PC-9 (cell line): ENCODE measurements at regions not wholly inside any gene's neighbourhood (a gene's known extent, or its start where the extent isn't known, plus 50 kb on each side); places are given as distances from the start of the nearest gene placed in this dataset.

Experiments used
- BruUV-seq: library from RNA; stranded (reverse); fragments of 400-500 nt; replicated peaks from 2 replicates; lab custom pipeline; 2021; lab: Mats Ljungman, UMichigan
- CTCF ChIA-PET: fragments of 300-600 bp; sonication (Branson Sonifier 250); formaldehyde crosslinking; loops from one replicate; lab custom pipeline; 2022; ENCODE audit warnings: antibody characterized with exemption; lab: Charles Lee
- POLR2A ChIA-PET: fragments of 300-600 bp; sonication (Branson Sonifier 250); formaldehyde crosslinking; loops from one replicate; lab custom pipeline; 2022; ENCODE audit warnings: antibody characterized with exemption; ENCODE audit not compliant: unreplicated experiment; lab: Charles Lee
- DNase-seq, 2 experiments: peaks; one replicate each; pipeline versions ENCODE4 v3.0.0 to v3.0.0-alpha.2; 2015 to 2022; ENCODE audit warnings: mixed read lengths in 1 of 2
- H2AFZ ChIP-seq: fragments of 200-600 bp; sonication (generic); 2 replicates; pipeline ENCODE4 v1.8.1; 2017; ENCODE audit warnings: antibody characterized with exemption
- H3F3A ChIP-seq: fragments of 200-600 bp; sonication (generic); 2 replicates; pipeline ENCODE4 v1.8.1; 2017; ENCODE audit warnings: antibody characterized with exemption, mild to moderate bottlenecking, low read depth; ENCODE audit not compliant: insufficient read depth
- H3K27ac ChIP-seq: fragments of 200-600 bp; sonication (generic); 2 replicates; pipeline ENCODE4 v1.6.1; 2016; ENCODE audit warnings: mixed run types
- H3K27me3 ChIP-seq: fragments of 200-600 bp; sonication (generic); 2 replicates; pipeline ENCODE4 v1.6.1; 2016; ENCODE audit warnings: low read depth, mixed run types; ENCODE audit not compliant: insufficient read depth
- H3K36me3 ChIP-seq: fragments of 200-600 bp; sonication (generic); 2 replicates; pipeline ENCODE4 v1.6.1; 2016; ENCODE audit warnings: low read depth, mixed run types
- H3K4me1 ChIP-seq: fragments of 200-600 bp; sonication (generic); replicated peaks from 2 replicates; pipeline ENCODE4 v1.6.1; 2016; ENCODE audit warnings: mixed run types; ENCODE audit not compliant: insufficient read depth
- H3K4me2 ChIP-seq: fragments of 200-600 bp; sonication (generic); 2 replicates; pipeline ENCODE4 v1.6.1; 2017; ENCODE audit warnings: mixed run types
- H3K4me3 ChIP-seq: fragments of 200-600 bp; sonication (generic); 2 replicates; pipeline ENCODE4 v1.6.1; 2016; ENCODE audit warnings: mixed run types
- H3K79me2 ChIP-seq: fragments of 200-600 bp; sonication (generic); 2 replicates; pipeline ENCODE4 v1.6.1; 2017; ENCODE audit warnings: low read depth, mixed run types
- H3K9me2 ChIP-seq: fragments of 200-600 bp; sonication (generic); 2 replicates; pipeline ENCODE4 v1.8.1; 2017; ENCODE audit warnings: mild to moderate bottlenecking; ENCODE audit not compliant: insufficient read depth
- H3K9me3 ChIP-seq: fragments of 200-600 bp; sonication (generic); 2 replicates; pipeline ENCODE4 v1.8.1; 2016; ENCODE audit warnings: low read depth; ENCODE audit not compliant: insufficient read depth
- H4K20me1 ChIP-seq: fragments of 200-600 bp; sonication (generic); 2 replicates; pipeline ENCODE4 v1.8.1; 2017; ENCODE audit not compliant: insufficient read depth
- CTCF ChIP-seq: fragments of 200-600 bp; sonication (generic); conservative IDR thresholded peaks from 2 replicates; pipeline ENCODE4 v1.6.1; 2017; ENCODE audit warnings: mixed run types, antibody characterized with exemption, mild to moderate bottlenecking, moderate library complexity
- EZH2 ChIP-seq: fragments of 200-600 bp; sonication (generic); IDR thresholded peaks from 2 replicates; pipeline ENCODE4 v1.8.0; 2017; ENCODE audit warnings: antibody characterized with exemption, low read depth
- intact Hi-C: fragments of 100-400 bp; cut with micrococcal nuclease; formaldehyde crosslinking; loops from one replicate; pipeline ENCODE4 v1.10.0; 2022; ENCODE audit not compliant: unreplicated experiment

- intact Hi-C loops = no loop called here
Observed at GRCh38 chr4:44056721-44057151, 391.9 kb downstream of the KCTD8 start.

GRCh38 chr4:44070843-44071242 lies 377.8 kb downstream of the KCTD8 start:
- POLR2A ChIA-PET = no interaction called here
- CTCF ChIA-PET = no interaction called here
- no peak for DNase-seq

More at GRCh38 chr4:44056721-44057151, 391.9 kb downstream of the KCTD8 start:
- Histone ChIP-seq H4K20me1 (no peaks in the 10 kb centered on the region), H3K36me3 (no peaks in the 10 kb centered on the region), H3K9me2 (no peaks in the 10 kb centered on the region), H3K27ac (no peak overlapping the region), H3K4me2 (no peak overlapping the region), H3K27me3 (no peaks in the 10 kb centered on the region), H3F3A (no peaks in the 10 kb centered on the region), H3K4me1 (no peaks in the 10 kb centered on the region), H2AFZ (no peak overlapping the region), H3K9me3 (no peaks in the 10 kb centered on the region), H3K4me3 (no peak overlapping the region), H3K79me2 (no peaks in the 10 kb centered on the region)
- no TSS peak for BruUV-seq
- TF ChIP-seq EZH2 = no peak
- no peak for TF ChIP-seq CTCF
- DNase-seq = no peak
- ChIA-PET POLR2A (no interaction called here), CTCF (no interaction called here)

GRCh38 chr4:44071959-44072955 lies 376.4 kb downstream of the KCTD8 start:
- Histone ChIP-seq H3K79me2 (no peaks in the 10 kb centered on the region), H2AFZ (no peak overlapping the region), H3K4me2 (no peak overlapping the region), H3K9me3 (no peaks in the 10 kb centered on the region), H3K4me1 (no peaks in the 10 kb centered on the region), H3K36me3 (no peaks in the 10 kb centered on the region), H3F3A (no peaks in the 10 kb centered on the region), H4K20me1 (no peaks in the 10 kb centered on the region), H3K9me2 (no peaks in the 10 kb centered on the region), H3K27ac (no peak overlapping the region), H3K4me3 (no peak overlapping the region), H3K27me3 (no peaks in the 10 kb centered on the region)
- no TSS peak for BruUV-seq
- no peak for DNase-seq
- CTCF ChIA-PET = no interaction called here
- intact Hi-C loops = no loop called here
- POLR2A ChIA-PET = no interaction called here
- TF ChIP-seq CTCF (no peak), EZH2 (no peak)

More at GRCh38 chr4:44070843-44071242, 377.8 kb downstream of the KCTD8 start:
- H3K79me2 ChIP-seq = no peaks in the 10 kb centered on the region
- intact Hi-C loops = no loop called here
- no peak overlapping the region for H3K27ac ChIP-seq
- H3K9me3 ChIP-seq = no peaks in the 10 kb centered on the region
- no peaks in the 10 kb centered on the region for H3K36me3 ChIP-seq
- BruUV-seq = no TSS peak
- no peaks in the 10 kb centered on the region for H3K27me3 ChIP-seq
- no peak overlapping the region for H3K4me3 ChIP-seq
- no peaks in the 10 kb centered on the region for H3K9me2 ChIP-seq
- no peaks in the 10 kb centered on the region for H3F3A ChIP-seq
- H4K20me1 ChIP-seq = no peaks in the 10 kb centered on the region
- no peaks in the 10 kb centered on the region for H3K4me1 ChIP-seq
- H3K4me2 ChIP-seq = no peak overlapping the region
- TF ChIP-seq CTCF (no peak), EZH2 (no peak)
- H2AFZ ChIP-seq = no peak overlapping the region
